ENCODE measurements at regions not wholly inside any gene's neighbourhood (a gene's known extent, or its start where the extent isn't known, plus 50 kb on each side); places are given as distances from the start of the nearest gene placed in this dataset.

DNA sequence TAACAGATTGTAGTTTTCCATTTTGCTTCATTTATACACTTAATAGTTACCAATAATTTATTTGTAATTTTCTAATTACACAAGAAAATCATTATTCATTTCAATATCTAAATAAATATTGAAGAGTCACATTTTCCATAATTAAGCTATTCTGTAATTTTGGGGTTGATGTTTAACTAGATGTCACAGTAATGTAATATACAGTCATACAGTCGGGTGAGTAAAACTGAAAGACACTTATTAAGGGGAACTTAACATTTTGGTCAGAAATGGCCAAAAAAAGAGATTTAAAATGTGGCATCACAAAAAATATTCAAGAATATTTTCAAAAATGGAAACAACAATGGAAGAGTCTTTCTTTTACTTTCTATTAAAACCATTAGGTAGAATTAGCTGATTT lies 1080.3 kb downstream of the ARAP2 start:
- no peaks in the 10 kb centered on the region for H3K36me3 ChIP-seq
- no peaks in the 10 kb centered on the region for H3K9me3 ChIP-seq (ENCODE audit: low read depth)
- TF ChIP-seq, protein P1, sequence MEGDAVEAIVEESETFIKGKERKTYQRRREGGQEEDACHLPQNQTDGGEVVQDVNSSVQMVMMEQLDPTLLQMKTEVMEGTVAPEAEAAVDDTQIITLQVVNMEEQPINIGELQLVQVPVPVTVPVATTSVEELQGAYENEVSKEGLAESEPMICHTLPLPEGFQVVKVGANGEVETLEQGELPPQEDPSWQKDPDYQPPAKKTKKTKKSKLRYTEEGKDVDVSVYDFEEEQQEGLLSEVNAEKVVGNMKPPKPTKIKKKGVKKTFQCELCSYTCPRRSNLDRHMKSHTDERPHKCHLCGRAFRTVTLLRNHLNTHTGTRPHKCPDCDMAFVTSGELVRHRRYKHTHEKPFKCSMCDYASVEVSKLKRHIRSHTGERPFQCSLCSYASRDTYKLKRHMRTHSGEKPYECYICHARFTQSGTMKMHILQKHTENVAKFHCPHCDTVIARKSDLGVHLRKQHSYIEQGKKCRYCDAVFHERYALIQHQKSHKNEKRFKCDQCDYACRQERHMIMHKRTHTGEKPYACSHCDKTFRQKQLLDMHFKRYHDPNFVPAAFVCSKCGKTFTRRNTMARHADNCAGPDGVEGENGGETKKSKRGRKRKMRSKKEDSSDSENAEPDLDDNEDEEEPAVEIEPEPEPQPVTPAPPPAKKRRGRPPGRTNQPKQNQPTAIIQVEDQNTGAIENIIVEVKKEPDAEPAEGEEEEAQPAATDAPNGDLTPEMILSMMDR (IDR thresholded peaks at IDR 0.05; ENCODE audit: low read depth, low read length) = no peak
- no peak for DNase-seq (ENCODE audit: low read depth in 1 of 2, low spot score in 1 of 2)
- H3K4me3 ChIP-seq = no peak overlapping the region
- no peak overlapping the region for H3K27ac ChIP-seq
- peaks cover 12% of the 10 kb centered on the region for H3K4me1 ChIP-seq (ENCODE audit: low read depth)
- H3K27me3 ChIP-seq = no peaks in the 10 kb centered on the region

DNA sequence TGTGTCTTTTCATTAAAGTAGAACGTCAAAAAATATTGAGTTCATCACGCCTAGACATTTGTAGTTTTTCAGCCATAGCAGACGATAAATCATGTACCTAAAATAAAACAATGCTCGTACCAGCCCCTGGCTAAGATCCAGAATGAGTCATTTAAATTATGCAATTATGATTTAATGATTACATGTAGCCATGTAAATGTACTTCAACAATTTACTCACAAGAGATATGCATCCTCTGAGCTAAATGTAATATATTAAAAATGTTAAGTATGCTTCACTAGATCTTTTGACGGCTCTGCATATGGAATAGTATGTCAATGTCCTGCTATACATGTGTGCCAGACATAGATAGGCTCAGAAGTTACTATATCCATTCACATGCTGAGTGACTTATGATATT lies 1077.8 kb downstream of the ARAP2 start:
- no peak overlapping the region for H3K4me3 ChIP-seq
- TF ChIP-seq, protein P1 (IDR thresholded peaks at IDR 0.05; ENCODE audit: low read depth, low read length) = no peak
- H3K9me3 ChIP-seq (ENCODE audit: low read depth) = no peaks in the 10 kb centered on the region
- H3K27me3 ChIP-seq = no peaks in the 10 kb centered on the region
- no peaks in the 10 kb centered on the region for H3K36me3 ChIP-seq
- no peak for DNase-seq (ENCODE audit: low read depth in 1 of 2, low spot score in 1 of 2)
- peaks cover 12% of the 10 kb centered on the region for H3K4me1 ChIP-seq (ENCODE audit: low read depth)
- no peak overlapping the region for H3K27ac ChIP-seq

DNA sequence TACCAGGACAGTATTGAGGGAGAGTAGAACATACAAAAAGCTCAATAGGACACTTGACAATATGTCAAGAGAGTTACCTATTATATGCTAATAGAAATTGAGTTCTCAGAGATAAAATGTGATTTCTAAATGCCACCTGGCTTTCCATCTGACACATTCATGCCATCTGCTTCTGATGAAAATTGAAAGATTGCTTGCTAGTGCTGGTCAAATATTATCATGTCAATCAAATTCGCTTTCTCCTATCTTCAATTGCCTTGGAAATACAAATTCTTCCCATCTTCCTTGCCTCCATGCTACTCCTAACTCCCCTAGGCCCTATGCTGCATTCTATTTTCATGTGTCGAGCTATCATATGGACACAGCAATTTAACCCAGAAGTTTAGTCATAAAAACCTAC lies 1076.9 kb downstream of the ARAP2 start:
- H3K4me3 ChIP-seq = no peak overlapping the region
- TF ChIP-seq, protein P1 (IDR thresholded peaks at IDR 0.05; ENCODE audit: low read depth, low read length) = no peak
- H3K27me3 ChIP-seq = no peaks in the 10 kb centered on the region
- H3K36me3 ChIP-seq = no peaks in the 10 kb centered on the region
- no peak for DNase-seq (ENCODE audit: low read depth in 1 of 2, low spot score in 1 of 2)
- H3K4me1 ChIP-seq (ENCODE audit: low read depth) = peaks cover 6% of the 10 kb centered on the region
- H3K27ac ChIP-seq = no peak overlapping the region
- H3K9me3 ChIP-seq (ENCODE audit: low read depth) = no peaks in the 10 kb centered on the region

DNA sequence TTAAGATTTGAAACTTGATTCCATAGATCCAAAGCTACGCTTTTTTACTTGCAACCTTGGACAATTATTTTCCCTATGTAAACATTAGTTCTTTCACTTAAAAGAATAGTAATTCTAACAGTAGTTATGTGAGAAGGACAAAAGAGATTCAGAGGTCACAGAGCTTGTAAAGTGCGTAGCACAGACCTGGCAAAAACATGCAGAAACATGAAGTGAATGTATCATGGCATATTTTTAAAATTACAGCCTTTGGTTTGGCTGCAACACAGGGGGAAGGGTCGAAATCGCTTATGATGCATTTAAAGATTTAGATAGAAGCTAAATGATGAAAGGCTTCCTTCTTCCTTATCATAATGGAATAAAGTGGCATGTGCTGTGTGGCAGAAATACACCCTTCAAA lies 1068.8 kb downstream of the ARAP2 start:
- DNase-seq (ENCODE audit: low read depth in 1 of 2, low spot score in 1 of 2) = no peak
- H3K27me3 ChIP-seq = no peaks in the 10 kb centered on the region
- no peaks in the 10 kb centered on the region for H3K4me1 ChIP-seq (ENCODE audit: low read depth)
- no peak overlapping the region for H3K27ac ChIP-seq
- H3K9me3 ChIP-seq (ENCODE audit: low read depth) = no peaks in the 10 kb centered on the region
- no peaks in the 10 kb centered on the region for H3K36me3 ChIP-seq
- TF ChIP-seq, protein P1 (IDR thresholded peaks at IDR 0.05; ENCODE audit: low read depth, low read length) = no peak
- no peak overlapping the region for H3K4me3 ChIP-seq

DNA sequence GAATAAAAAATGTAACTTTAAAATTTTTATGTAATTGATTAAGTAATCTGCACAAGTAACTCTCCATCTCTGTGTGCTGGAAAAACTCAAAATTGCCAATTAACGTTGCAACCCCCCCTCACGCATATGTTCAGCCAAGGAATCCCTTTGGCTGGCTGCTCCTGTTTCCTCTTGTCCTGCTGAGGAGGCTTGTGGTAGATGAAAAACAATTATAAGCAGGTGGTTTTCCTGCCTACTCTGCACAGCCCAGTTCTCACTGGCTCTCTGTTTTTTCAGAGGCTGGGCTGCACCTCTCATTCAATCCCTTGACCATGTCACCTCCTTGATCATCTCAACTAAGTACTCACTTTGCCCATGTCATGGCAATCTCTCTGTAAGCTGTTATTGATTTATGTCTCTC lies 1068.4 kb downstream of the ARAP2 start:
- H3K27me3 ChIP-seq = no peaks in the 10 kb centered on the region
- no peaks in the 10 kb centered on the region for H3K4me1 ChIP-seq (ENCODE audit: low read depth)
- no peak overlapping the region for H3K27ac ChIP-seq
- no peaks in the 10 kb centered on the region for H3K9me3 ChIP-seq (ENCODE audit: low read depth)
- DNase-seq (ENCODE audit: low read depth in 1 of 2, low spot score in 1 of 2) = no peak
- TF ChIP-seq, protein P1 (IDR thresholded peaks at IDR 0.05; ENCODE audit: low read depth, low read length) = no peak
- no peaks in the 10 kb centered on the region for H3K36me3 ChIP-seq
- H3K4me3 ChIP-seq = no peak overlapping the region

DNA sequence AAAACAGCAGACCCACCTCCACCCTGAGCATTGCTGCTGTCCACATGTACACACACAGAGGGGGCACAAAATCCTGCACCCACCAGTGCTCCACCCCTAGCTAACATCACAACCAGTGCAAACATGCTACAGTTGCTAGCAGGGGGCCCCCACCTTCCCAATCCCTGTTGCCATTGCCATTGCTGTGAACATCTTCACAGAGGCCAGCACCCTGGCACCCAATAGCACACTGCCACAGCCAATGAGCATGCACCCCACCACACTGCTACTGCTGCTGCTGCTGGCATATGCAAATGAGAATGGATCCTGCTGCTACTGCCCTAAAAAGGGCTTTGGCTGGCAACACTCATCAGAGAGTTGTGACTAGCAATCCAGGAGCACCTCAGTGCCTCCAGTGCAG lies 1061.9 kb downstream of the ARAP2 start:
- Histone ChIP-seq H3K36me3 (no peaks in the 10 kb centered on the region), H3K27me3 (no peaks in the 10 kb centered on the region), H3K4me3 (no peak overlapping the region), H3K9me3 (ENCODE audit: low read depth) (no peaks in the 10 kb centered on the region), H3K4me1 (ENCODE audit: low read depth) (no peaks in the 10 kb centered on the region), H3K27ac (no peak overlapping the region)
- no peak for DNase-seq (ENCODE audit: low read depth in 1 of 2, low spot score in 1 of 2)
- TF ChIP-seq, protein P1 (IDR thresholded peaks at IDR 0.05; ENCODE audit: low read depth, low read length) = no peak
